ENCODE measurements at regions not wholly inside any gene's neighbourhood (a gene's known extent, or its start where the extent isn't known, plus 50 kb on each side); places are given as distances from the start of the nearest gene placed in this dataset.

DNA sequence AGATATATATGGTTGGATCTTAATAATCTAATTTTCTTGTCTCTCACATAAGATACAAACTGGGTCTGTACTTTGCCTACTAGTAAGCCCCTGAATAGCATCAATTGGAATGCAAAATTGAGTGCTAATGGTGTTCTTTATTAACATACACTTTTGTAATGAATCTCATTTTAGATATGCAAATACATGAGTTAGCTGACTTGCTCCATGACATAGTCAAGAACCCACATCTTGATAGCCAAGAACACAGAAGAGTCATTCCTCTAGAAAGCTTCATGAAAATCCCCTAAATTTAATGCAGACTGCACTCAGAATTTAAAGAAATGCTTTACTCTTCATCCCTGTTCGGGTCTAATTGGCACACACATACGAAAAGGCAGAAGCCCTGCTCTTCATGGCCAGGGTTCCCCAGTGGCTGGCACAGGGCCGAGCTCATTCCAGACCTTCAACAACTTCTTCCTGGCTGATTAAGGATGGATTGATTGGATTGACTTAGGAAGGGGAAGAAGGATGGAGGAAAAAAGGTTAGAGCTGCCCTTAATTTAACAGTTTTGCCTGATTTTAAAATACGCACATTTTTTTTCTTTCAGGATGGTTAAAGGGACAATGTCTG is 431.1 kb upstream of the KLF6 start:
- peaks cover 0 to 5% (median 0%) of the 10 kb centered on the region in 5 donors for H3K4me1 ChIP-seq (ENCODE audit: control insufficient read depth in 5 of 5, insufficient read depth in 5 of 5, low read length in 5 of 5)
- no peaks in the 10 kb centered on the region for H3K9me3 ChIP-seq (ENCODE audit: control insufficient read depth in 5 of 5, low read length in 5 of 5)
- H3K4me3 ChIP-seq (ENCODE audit: low read depth in 1 of 5, low read length in 5 of 5): no peak overlapping the region
- no peaks in the 10 kb centered on the region for H3K36me3 ChIP-seq (ENCODE audit: control insufficient read depth in 5 of 5, insufficient read depth in 5 of 5, low read length in 5 of 5)
- H3K27me3 ChIP-seq (ENCODE audit: control insufficient read depth in 5 of 5, insufficient read depth in 4 of 5, low read length in 5 of 5): no peaks in the 10 kb centered on the region
- H3K27ac ChIP-seq (ENCODE audit: low read depth, low read length): no peak overlapping the region
- no peak overlapping the region for H3K9ac ChIP-seq (ENCODE audit: low read length in 5 of 5)

DNA sequence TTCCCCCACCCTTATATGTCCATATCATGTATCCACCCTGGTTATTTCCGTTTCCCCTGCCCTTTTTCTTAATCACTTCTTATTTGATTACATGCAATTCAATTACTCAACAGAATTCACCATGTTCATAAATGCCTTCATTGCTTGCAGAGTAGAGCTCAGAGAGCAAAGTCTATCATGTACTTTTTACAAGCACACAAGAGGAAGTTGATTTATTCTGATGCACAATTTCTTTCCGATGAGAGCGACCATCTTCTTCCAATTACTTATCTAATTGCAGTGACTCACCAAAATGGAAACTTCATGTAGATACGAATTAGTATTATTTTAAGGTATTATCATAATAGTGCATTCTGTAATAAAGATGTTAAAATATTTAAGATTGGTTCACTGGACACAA is 430.5 kb upstream of the KLF6 start:
- no peaks in the 10 kb centered on the region for H3K9me3 ChIP-seq (ENCODE audit: control insufficient read depth in 5 of 5, low read length in 5 of 5)
- no peak overlapping the region for H3K9ac ChIP-seq (ENCODE audit: low read length in 5 of 5)
- peaks cover 0 to 5% (median 0%) of the 10 kb centered on the region in 5 donors for H3K4me1 ChIP-seq (ENCODE audit: control insufficient read depth in 5 of 5, insufficient read depth in 5 of 5, low read length in 5 of 5)
- H3K4me3 ChIP-seq (ENCODE audit: low read depth in 1 of 5, low read length in 5 of 5): no peak overlapping the region
- no peak overlapping the region for H3K27ac ChIP-seq (ENCODE audit: low read depth, low read length)
- H3K36me3 ChIP-seq (ENCODE audit: control insufficient read depth in 5 of 5, insufficient read depth in 5 of 5, low read length in 5 of 5): no peaks in the 10 kb centered on the region
- no peaks in the 10 kb centered on the region for H3K27me3 ChIP-seq (ENCODE audit: control insufficient read depth in 5 of 5, insufficient read depth in 4 of 5, low read length in 5 of 5)

DNA sequence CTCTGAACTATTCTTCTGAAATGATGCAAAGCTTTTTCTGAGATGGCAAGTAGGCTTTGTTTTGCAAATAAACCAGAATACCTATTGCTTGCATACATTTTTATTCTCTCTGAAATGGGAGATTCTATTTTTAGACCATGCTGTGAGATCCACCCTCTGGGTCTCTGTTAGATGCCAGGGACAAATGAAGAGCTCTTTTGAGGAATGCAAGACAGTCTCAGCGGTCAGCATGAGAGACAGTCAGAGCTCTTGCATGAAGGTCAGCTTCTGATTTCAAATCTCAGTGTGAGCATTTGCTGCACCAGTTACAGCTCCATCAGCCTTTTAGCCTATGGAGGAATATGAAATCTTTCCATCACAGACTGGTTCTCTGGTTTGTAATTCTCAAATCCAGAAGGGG is 429.9 kb upstream of the KLF6 start:
- Histone ChIP-seq H3K4me1 (ENCODE audit: control insufficient read depth in 5 of 5, insufficient read depth in 5 of 5, low read length in 5 of 5) (peaks cover 0 to 5% (median 0%) of the 10 kb centered on the region in 5 donors), H3K36me3 (ENCODE audit: control insufficient read depth in 5 of 5, insufficient read depth in 5 of 5, low read length in 5 of 5) (no peaks in the 10 kb centered on the region), H3K4me3 (ENCODE audit: low read depth in 1 of 5, low read length in 5 of 5) (no peak overlapping the region), H3K27me3 (ENCODE audit: control insufficient read depth in 5 of 5, insufficient read depth in 4 of 5, low read length in 5 of 5) (no peaks in the 10 kb centered on the region), H3K9me3 (ENCODE audit: control insufficient read depth in 5 of 5, low read length in 5 of 5) (no peaks in the 10 kb centered on the region), H3K9ac (ENCODE audit: low read length in 5 of 5) (no peak overlapping the region), H3K27ac (ENCODE audit: low read depth, low read length) (no peak overlapping the region)

GRCh38 chr10:4213441-4213840 is 428.4 kb upstream of the KLF6 start:
- Histone ChIP-seq H3K4me3 (ENCODE audit: low read depth in 1 of 5, low read length in 5 of 5) (no peak overlapping the region), H3K4me1 (ENCODE audit: control insufficient read depth in 5 of 5, insufficient read depth in 5 of 5, low read length in 5 of 5) (peaks cover 0 to 9% (median 0%) of the 10 kb centered on the region in 5 donors), H3K9me3 (ENCODE audit: control insufficient read depth in 5 of 5, low read length in 5 of 5) (no peaks in the 10 kb centered on the region), H3K27me3 (ENCODE audit: control insufficient read depth in 5 of 5, insufficient read depth in 4 of 5, low read length in 5 of 5) (no peaks in the 10 kb centered on the region), H3K9ac (ENCODE audit: low read length in 5 of 5) (no peak overlapping the region), H3K27ac (ENCODE audit: low read depth, low read length) (no peak overlapping the region), H3K36me3 (ENCODE audit: control insufficient read depth in 5 of 5, insufficient read depth in 5 of 5, low read length in 5 of 5) (no peaks in the 10 kb centered on the region)

GRCh38 chr10:4212111-4212630 is 427.2 kb upstream of the KLF6 start:
- Histone ChIP-seq H3K9ac (ENCODE audit: low read length in 5 of 5) (no peak overlapping the region), H3K36me3 (ENCODE audit: control insufficient read depth in 5 of 5, insufficient read depth in 5 of 5, low read length in 5 of 5) (no peaks in the 10 kb centered on the region), H3K4me1 (ENCODE audit: control insufficient read depth in 5 of 5, insufficient read depth in 5 of 5, low read length in 5 of 5) (peaks cover 0 to 9% (median 0%) of the 10 kb centered on the region in 5 donors), H3K27ac (ENCODE audit: low read depth, low read length) (no peak overlapping the region), H3K9me3 (ENCODE audit: control insufficient read depth in 5 of 5, low read length in 5 of 5) (no peaks in the 10 kb centered on the region), H3K27me3 (ENCODE audit: control insufficient read depth in 5 of 5, insufficient read depth in 4 of 5, low read length in 5 of 5) (no peaks in the 10 kb centered on the region), H3K4me3 (ENCODE audit: low read depth in 1 of 5, low read length in 5 of 5) (no peak overlapping the region)

DNA sequence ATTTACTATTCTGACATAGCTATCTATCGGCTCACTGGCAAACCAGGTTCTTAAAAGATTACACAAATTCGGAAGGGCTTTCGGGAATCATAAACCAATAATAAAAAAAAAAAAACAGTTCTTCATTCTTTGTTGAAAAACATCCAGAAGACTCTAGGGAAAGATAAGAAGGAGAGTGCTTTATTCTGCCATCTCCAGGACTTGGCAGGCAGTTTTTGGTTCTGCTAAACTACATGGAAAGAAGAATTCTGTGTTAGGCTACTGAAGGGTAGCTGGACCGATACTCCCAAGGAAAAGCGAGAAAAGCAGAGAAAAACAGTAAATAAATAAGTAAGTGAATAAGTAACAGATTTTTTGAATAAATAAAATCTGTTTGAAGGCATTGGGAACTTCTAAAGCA is 423.5 kb upstream of the KLF6 start:
- Histone ChIP-seq H3K4me1 (ENCODE audit: control insufficient read depth in 5 of 5, insufficient read depth in 5 of 5, low read length in 5 of 5) (peaks cover 0 to 9% (median 0%) of the 10 kb centered on the region in 5 donors), H3K27ac (ENCODE audit: low read depth, low read length) (no peak overlapping the region), H3K9me3 (ENCODE audit: control insufficient read depth in 5 of 5, low read length in 5 of 5) (no peaks in the 10 kb centered on the region), H3K4me3 (ENCODE audit: low read depth in 1 of 5, low read length in 5 of 5) (no peak overlapping the region), H3K36me3 (ENCODE audit: control insufficient read depth in 5 of 5, insufficient read depth in 5 of 5, low read length in 5 of 5) (no peaks in the 10 kb centered on the region), H3K9ac (ENCODE audit: low read length in 5 of 5) (peak overlapping the region in 1 of 5 donors; percentile 19), H3K27me3 (ENCODE audit: control insufficient read depth in 5 of 5, insufficient read depth in 4 of 5, low read length in 5 of 5) (no peaks in the 10 kb centered on the region)

GRCh38 chr10:4205113-4205512 is 420.1 kb upstream of the KLF6 start:
- no peak overlapping the region for H3K9ac ChIP-seq (ENCODE audit: low read length in 5 of 5)
- no peaks in the 10 kb centered on the region for H3K9me3 ChIP-seq (ENCODE audit: control insufficient read depth in 5 of 5, low read length in 5 of 5)
- H3K27me3 ChIP-seq (ENCODE audit: control insufficient read depth in 5 of 5, insufficient read depth in 4 of 5, low read length in 5 of 5): no peaks in the 10 kb centered on the region
- H3K4me1 ChIP-seq (ENCODE audit: control insufficient read depth in 5 of 5, insufficient read depth in 5 of 5, low read length in 5 of 5): peaks cover 0 to 9% (median 4%) of the 10 kb centered on the region in 5 donors
- H3K36me3 ChIP-seq (ENCODE audit: control insufficient read depth in 5 of 5, insufficient read depth in 5 of 5, low read length in 5 of 5): no peaks in the 10 kb centered on the region
- no peak overlapping the region for H3K4me3 ChIP-seq (ENCODE audit: low read depth in 1 of 5, low read length in 5 of 5)
- no peak overlapping the region for H3K27ac ChIP-seq (ENCODE audit: low read depth, low read length)

- H3K9ac ChIP-seq (ENCODE audit: low read length in 5 of 5): no peak overlapping the region
- H3K27ac ChIP-seq (ENCODE audit: low read depth, low read length): no peak overlapping the region
- no peaks in the 10 kb centered on the region for H3K9me3 ChIP-seq (ENCODE audit: control insufficient read depth in 5 of 5, low read length in 5 of 5)
- no peaks in the 10 kb centered on the region for H3K27me3 ChIP-seq (ENCODE audit: control insufficient read depth in 5 of 5, insufficient read depth in 4 of 5, low read length in 5 of 5)
- no peak overlapping the region for H3K4me3 ChIP-seq (ENCODE audit: low read depth in 1 of 5, low read length in 5 of 5)
- peaks cover 0 to 5% (median 3%) of the 10 kb centered on the region in 5 donors for H3K4me1 ChIP-seq (ENCODE audit: control insufficient read depth in 5 of 5, insufficient read depth in 5 of 5, low read length in 5 of 5)
- no peaks in the 10 kb centered on the region for H3K36me3 ChIP-seq (ENCODE audit: control insufficient read depth in 5 of 5, insufficient read depth in 5 of 5, low read length in 5 of 5)
Observed at GRCh38 chr10:4202938-4203337, 417.9 kb upstream of the KLF6 start.

GRCh38 chr10:4201866-4202825 is 417.1 kb upstream of the KLF6 start:
- Histone ChIP-seq H3K4me3 (ENCODE audit: low read depth in 1 of 5, low read length in 5 of 5) (no peak overlapping the region), H3K27me3 (ENCODE audit: control insufficient read depth in 5 of 5, insufficient read depth in 4 of 5, low read length in 5 of 5) (no peaks in the 10 kb centered on the region), H3K9ac (ENCODE audit: low read length in 5 of 5) (no peak overlapping the region), H3K27ac (ENCODE audit: low read depth, low read length) (no peak overlapping the region), H3K36me3 (ENCODE audit: control insufficient read depth in 5 of 5, insufficient read depth in 5 of 5, low read length in 5 of 5) (no peaks in the 10 kb centered on the region), H3K9me3 (ENCODE audit: control insufficient read depth in 5 of 5, low read length in 5 of 5) (no peaks in the 10 kb centered on the region), H3K4me1 (ENCODE audit: control insufficient read depth in 5 of 5, insufficient read depth in 5 of 5, low read length in 5 of 5) (peaks cover 0 to 10% (median 5%) of the 10 kb centered on the region in 5 donors)

- H3K27ac ChIP-seq (ENCODE audit: low read depth, low read length): no peak overlapping the region
Observed at GRCh38 chr10:4199196-4199595, 414.2 kb upstream of the KLF6 start.

More at GRCh38 chr10:4199196-4199595, 414.2 kb upstream of the KLF6 start:
- H3K4me3 ChIP-seq (ENCODE audit: low read depth in 1 of 5, low read length in 5 of 5): no peak overlapping the region
- H3K36me3 ChIP-seq (ENCODE audit: control insufficient read depth in 5 of 5, insufficient read depth in 5 of 5, low read length in 5 of 5): no peaks in the 10 kb centered on the region
- no peak overlapping the region for H3K9ac ChIP-seq (ENCODE audit: low read length in 5 of 5)
- H3K4me1 ChIP-seq (ENCODE audit: control insufficient read depth in 5 of 5, insufficient read depth in 5 of 5, low read length in 5 of 5): peaks cover 0 to 16% (median 5%) of the 10 kb centered on the region in 5 donors
- H3K9me3 ChIP-seq (ENCODE audit: control insufficient read depth in 5 of 5, low read length in 5 of 5): no peaks in the 10 kb centered on the region
- no peaks in the 10 kb centered on the region for H3K27me3 ChIP-seq (ENCODE audit: control insufficient read depth in 5 of 5, insufficient read depth in 4 of 5, low read length in 5 of 5)
